ENCODE measurements at regions not wholly inside any gene's neighbourhood (a gene's known extent, or its start where the extent isn't known, plus 50 kb on each side); places are given as distances from the start of the nearest gene placed in this dataset.
A peak's percentile ranks its signal among the peaks of the same experiment; 100 is the strongest.

GRCh38 chrX:39609941-39610340 lies 487.8 kb downstream of the BCOR start:
- Histone ChIP-seq H3K27me3 (peaks cover 0 to 5% of the 10 kb centered on the region in 2 donors), H3K4me1 (peaks cover 0 to 10% of the 10 kb centered on the region in 2 donors), H3K9me3 (peaks cover 5 to 17% of the 10 kb centered on the region in 2 donors), H3K27ac (no peak overlapping the region), H3K4me3 (no peak overlapping the region), H3K36me3 (no peaks in the 10 kb centered on the region)
- no peak for DNase-seq (ENCODE audit: low spot score)
- TF ChIP-seq CTCF (IDR thresholded peaks at IDR 0.05), result no peak

- Histone ChIP-seq H3K4me1 (peaks cover 0 to 10% of the 10 kb centered on the region in 2 donors), H3K36me3 (no peaks in the 10 kb centered on the region), H3K4me3 (no peak overlapping the region), H3K27ac (no peak overlapping the region), H3K9me3 (peaks cover 5 to 14% of the 10 kb centered on the region in 2 donors), H3K27me3 (peaks cover 0 to 5% of the 10 kb centered on the region in 2 donors)
- TF ChIP-seq CTCF (IDR thresholded peaks at IDR 0.05), result no peak
- DNase-seq (ENCODE audit: low spot score), result no peak
These were observed 486.3 kb downstream of the BCOR start for GRCh38 chrX:39611468-39611867.

GRCh38 chrX:39613482-39613995 lies 484.2 kb downstream of the BCOR start:
- no peak for DNase-seq (ENCODE audit: low spot score)
- Histone ChIP-seq H3K4me3 (peak overlapping the region in 1 of 2 donors; percentile 34), H3K4me1 (peaks cover 0 to 10% of the 10 kb centered on the region in 2 donors), H3K27ac (no peak overlapping the region), H3K9me3 (no peaks in the 10 kb centered on the region), H3K27me3 (peaks cover 0 to 5% of the 10 kb centered on the region in 2 donors), H3K36me3 (no peaks in the 10 kb centered on the region)
- TF ChIP-seq CTCF (IDR thresholded peaks at IDR 0.05), result no peak

- Histone ChIP-seq H3K9me3 (no peaks in the 10 kb centered on the region), H3K27me3 (peaks cover 0 to 5% of the 10 kb centered on the region in 2 donors), H3K4me1 (peaks cover 0 to 10% of the 10 kb centered on the region in 2 donors), H3K27ac (no peak overlapping the region), H3K4me3 (peak overlapping the region in 1 of 2 donors; percentile 34), H3K36me3 (no peaks in the 10 kb centered on the region)
- TF ChIP-seq CTCF (IDR thresholded peaks at IDR 0.05), result no peak
- no peak for DNase-seq (ENCODE audit: low spot score)
These were observed 483.6 kb downstream of the BCOR start for GRCh38 chrX:39613997-39614679.

GRCh38 chrX:39614680-39614998 lies 483.1 kb downstream of the BCOR start:
- no peaks in the 10 kb centered on the region for H3K36me3 ChIP-seq
- no peak for TF ChIP-seq CTCF (IDR thresholded peaks at IDR 0.05)
- peaks cover 0 to 10% of the 10 kb centered on the region in 2 donors for H3K4me1 ChIP-seq
- H3K4me3 ChIP-seq, result no peak overlapping the region
- no peak overlapping the region for H3K27ac ChIP-seq
- DNase-seq (ENCODE audit: low spot score), result no peak
- H3K27me3 ChIP-seq, result peaks cover 0 to 5% of the 10 kb centered on the region in 2 donors
- no peaks in the 10 kb centered on the region for H3K9me3 ChIP-seq

All from right atrium auricular region (tissue), 2 donors.